ENCODE measurements at regions not wholly inside any gene's neighbourhood (a gene's known extent, or its start where the extent isn't known, plus 50 kb on each side); places are given as distances from the start of the nearest gene placed in this dataset.

GRCh38 chr4:126679303-126679702 is 953.5 kb upstream of the INTU start:
- no peak for TF ChIP-seq EP300 (IDR thresholded peaks at IDR 0.05)
- TF ChIP-seq, protein P1, sequence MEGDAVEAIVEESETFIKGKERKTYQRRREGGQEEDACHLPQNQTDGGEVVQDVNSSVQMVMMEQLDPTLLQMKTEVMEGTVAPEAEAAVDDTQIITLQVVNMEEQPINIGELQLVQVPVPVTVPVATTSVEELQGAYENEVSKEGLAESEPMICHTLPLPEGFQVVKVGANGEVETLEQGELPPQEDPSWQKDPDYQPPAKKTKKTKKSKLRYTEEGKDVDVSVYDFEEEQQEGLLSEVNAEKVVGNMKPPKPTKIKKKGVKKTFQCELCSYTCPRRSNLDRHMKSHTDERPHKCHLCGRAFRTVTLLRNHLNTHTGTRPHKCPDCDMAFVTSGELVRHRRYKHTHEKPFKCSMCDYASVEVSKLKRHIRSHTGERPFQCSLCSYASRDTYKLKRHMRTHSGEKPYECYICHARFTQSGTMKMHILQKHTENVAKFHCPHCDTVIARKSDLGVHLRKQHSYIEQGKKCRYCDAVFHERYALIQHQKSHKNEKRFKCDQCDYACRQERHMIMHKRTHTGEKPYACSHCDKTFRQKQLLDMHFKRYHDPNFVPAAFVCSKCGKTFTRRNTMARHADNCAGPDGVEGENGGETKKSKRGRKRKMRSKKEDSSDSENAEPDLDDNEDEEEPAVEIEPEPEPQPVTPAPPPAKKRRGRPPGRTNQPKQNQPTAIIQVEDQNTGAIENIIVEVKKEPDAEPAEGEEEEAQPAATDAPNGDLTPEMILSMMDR (IDR thresholded peaks at IDR 0.05), result no peak

All from suprapubic skin (tissue), 3 donors.